HepG2 (cell line): ENCODE measurements at regions not wholly inside any gene's neighbourhood (a gene's known extent, or its start where the extent isn't known, plus 50 kb on each side); places are given as distances from the start of the nearest gene placed in this dataset.

Experiments used
- ATAC-seq: fragments of 200-7000 bp; cut with Tn5 transposase; 3 replicates; pipeline ENCODE4 v1.9.1; 2020; ENCODE audit warnings: mild to moderate bottlenecking, moderate library complexity
- BruUV-seq: library from RNA; stranded (reverse); fragments of 400-500 nt; replicated peaks from 2 replicates; lab custom pipeline; 2021; lab: Mats Ljungman, UMichigan
- CTCF ChIA-PET: fragments of 300-600 bp; formaldehyde crosslinking; extraction: SDS; loops from one replicate; lab custom pipeline; 2021; ENCODE audit warnings: low total read pairs, inconsistent platforms, low intra/inter-chr PET ratio; lab: Yijun Ruan, JAX
- POLR2A ChIA-PET: fragments of 350-600 bp; sonication (Branson Sonifier 250); formaldehyde crosslinking; loops from one replicate; lab custom pipeline; 2020; ENCODE audit warnings: antibody characterized with exemption, inconsistent platforms; lab: Yijun Ruan, JAX
- DNase-seq: peaks from one replicate; pipeline ENCODE4 v3.0.0-alpha.2; 2015; ENCODE audit warnings: low spot score
- FAIRE-seq: peaks from 3 replicates; lab custom pipeline; 2011; peaks lifted over from hg19 to GRCh38; lab: Jason Lieb, UNC
- H2AFZ ChIP-seq: one replicate; pipeline ENCODE4 v1.6.1; 2011; ENCODE audit warnings: low read length, inconsistent platforms
- H3K27ac ChIP-seq: fragments of 300-600 bp; 3 replicates; pipeline ENCODE4 v1.8.0; 2011; ENCODE audit warnings: mixed run types, mild to moderate bottlenecking, mixed read lengths, low read length, inconsistent platforms; ENCODE audit not compliant: insufficient read depth; ENCODE audit errors: extremely low read length
- H3K27me3 ChIP-seq, 2 experiments: fragments of 200-600 bp in 1 of 2; 2 replicates in 1 of 2; 3 replicates in 1 of 2; pipeline versions ENCODE4 v1.6.0 to v1.8.0; 2011; ENCODE audit warnings: low read length in 2 of 2, mild to moderate bottlenecking in 2 of 2, moderate library complexity in 2 of 2, inconsistent platforms in 1 of 2; ENCODE audit not compliant: insufficient read depth in 2 of 2, control insufficient read depth in 1 of 2
- H3K36me3 ChIP-seq, 2 experiments: fragments of 200-600 bp in 1 of 2; replicated peaks in 1 of 2; 2 replicates in 1 of 2; 3 replicates in 1 of 2; pipeline versions ENCODE4 v1.5.1 to v1.8.0; 2011; ENCODE audit warnings: low read length in 2 of 2, inconsistent platforms in 1 of 2; ENCODE audit not compliant: insufficient read depth in 2 of 2, control insufficient read depth in 1 of 2
- H3K4me1 ChIP-seq: 2 replicates; pipeline ENCODE4 v1.5.1; 2012; ENCODE audit warnings: low read length, inconsistent platforms; ENCODE audit not compliant: insufficient read depth
- H3K4me2 ChIP-seq: 2 replicates; pipeline ENCODE4 v1.6.0; 2011; ENCODE audit warnings: low read depth, low read length, inconsistent platforms
- H3K4me3 ChIP-seq, 3 experiments: fragments of 200-600 bp in 1 of 3; sonication (generic), shearing (Covaris generic) in 1 of 3; replicated peaks in 1 of 3; 2 replicates each; pipeline ENCODE4 v1.5.1; 2011 to 2016; ENCODE audit warnings: low read length in 3 of 3, inconsistent platforms in 2 of 3, low read depth in 2 of 3, mild to moderate bottlenecking in 2 of 3, control low read depth in 1 of 3, mixed read lengths in 1 of 3; ENCODE audit not compliant: insufficient read depth in 1 of 3
- H3K79me2 ChIP-seq: one replicate; pipeline ENCODE4 v1.6.1; 2011; ENCODE audit warnings: low read length, inconsistent platforms; ENCODE audit not compliant: insufficient read depth
- H3K9ac ChIP-seq: 2 replicates; pipeline ENCODE4 v1.6.0; 2011; ENCODE audit warnings: mild to moderate bottlenecking, low read depth, low read length, inconsistent platforms; ENCODE audit not compliant: insufficient read depth
- H3K9me3 ChIP-seq: 2 replicates; pipeline ENCODE4 v1.5.1; 2012; ENCODE audit warnings: mild to moderate bottlenecking, low read length
- H4K20me1 ChIP-seq: 2 replicates; pipeline ENCODE4 v1.6.0; 2011; ENCODE audit warnings: inconsistent platforms, mild to moderate bottlenecking, low read length, moderate library complexity; ENCODE audit not compliant: insufficient read depth
- AHDC1 ChIP-seq: sonication (generic); formaldehyde crosslinking; IDR thresholded peaks from 2 replicates; pipeline ENCODE4 v1.5.1; 2020; ENCODE audit warnings: mild to moderate bottlenecking, missing genetic modification reagents, borderline replicate concordance
- ATF4 ChIP-seq, 2 experiments: fragments of 450-650 bp in 1 of 2; sonication (generic) in 1 of 2; formaldehyde crosslinking; IDR thresholded peaks; 2 replicates each; pipeline versions ENCODE4 v1.5.0 to v1.8.0; 2020 to 2022; ENCODE audit warnings: mild to moderate bottlenecking in 1 of 2, missing genetic modification reagents in 1 of 2
- CEBPB ChIP-seq: IDR thresholded peaks from 2 replicates; pipeline ENCODE4 v1.6.1; 2011; ENCODE audit warnings: low read depth, low read length, improper control_type of control experiment, borderline replicate concordance
- ELF4 ChIP-seq: sonication (generic); formaldehyde crosslinking; IDR thresholded peaks from 2 replicates; pipeline ENCODE4 v1.5.0; 2020; ENCODE audit warnings: missing genetic modification reagents, mild to moderate bottlenecking, moderate library complexity, borderline replicate concordance
- EP300 ChIP-seq, 3 experiments: sonication (generic) in 1 of 3; formaldehyde crosslinking in 1 of 3; IDR thresholded peaks; 2 replicates each; pipeline versions ENCODE4 v1.5.1 to v1.6.1; 2011 to 2020; ENCODE audit warnings: low read depth in 2 of 3, low read length in 2 of 3, borderline replicate concordance in 1 of 3, improper control_type of control experiment in 1 of 3, mild to moderate bottlenecking in 1 of 3, missing genetic modification reagents in 1 of 3, moderate library complexity in 1 of 3
- FOXP4 ChIP-seq: sonication (generic); formaldehyde crosslinking; IDR thresholded peaks from 2 replicates; pipeline ENCODE4 v1.4.0; 2020; ENCODE audit warnings: missing genetic modification reagents
- PHF21A ChIP-seq: sonication (generic); formaldehyde crosslinking; IDR thresholded peaks from 2 replicates; pipeline ENCODE4 v1.5.0; 2020; ENCODE audit warnings: mild to moderate bottlenecking, missing genetic modification reagents
- SMAD3 ChIP-seq: sonication (generic); formaldehyde crosslinking; IDR thresholded peaks from 2 replicates; pipeline ENCODE4 v1.4.0; 2020; ENCODE audit warnings: missing genetic modification reagents
- SP140L ChIP-seq: sonication (generic); formaldehyde crosslinking; IDR thresholded peaks from 2 replicates; pipeline ENCODE4 v1.4.0; 2020; ENCODE audit warnings: missing genetic modification reagents, borderline replicate concordance
- ZC3H13 ChIP-seq: sonication (generic); formaldehyde crosslinking; IDR thresholded peaks from 2 replicates; pipeline ENCODE4 v1.8.1; 2023; ENCODE audit warnings: mild to moderate bottlenecking, missing genetic modification reagents, moderate library complexity
- WGBS: methylation state at CpG from one replicate; pipeline ENCODE4 v1.1.6; 2017; ENCODE audit warnings: low lambda C conversion rate; 5-methylcytosine and 5-hydroxymethylcytosine counted together
- in situ Hi-C: cut with HindIII; loops from 2 replicates; pipeline ENCODE4 v1.10.0; 2017; ENCODE audit warnings: low pct_unique_long_range_greater_than_20kb; ENCODE audit not compliant: extremely low pct_ligation_motif_present
- intact Hi-C: fragments of 100-400 bp; cut with micrococcal nuclease; formaldehyde crosslinking; loops from one replicate; pipeline ENCODE4 v1.10.0; 2022; ENCODE audit not compliant: unreplicated experiment
- TF ChIP-seq, protein P1 (sequence below): IDR thresholded peaks from 2 replicates; pipeline ENCODE4 v1.6.1; 2016; ENCODE audit warnings: low read depth, borderline replicate concordance

DNA sequence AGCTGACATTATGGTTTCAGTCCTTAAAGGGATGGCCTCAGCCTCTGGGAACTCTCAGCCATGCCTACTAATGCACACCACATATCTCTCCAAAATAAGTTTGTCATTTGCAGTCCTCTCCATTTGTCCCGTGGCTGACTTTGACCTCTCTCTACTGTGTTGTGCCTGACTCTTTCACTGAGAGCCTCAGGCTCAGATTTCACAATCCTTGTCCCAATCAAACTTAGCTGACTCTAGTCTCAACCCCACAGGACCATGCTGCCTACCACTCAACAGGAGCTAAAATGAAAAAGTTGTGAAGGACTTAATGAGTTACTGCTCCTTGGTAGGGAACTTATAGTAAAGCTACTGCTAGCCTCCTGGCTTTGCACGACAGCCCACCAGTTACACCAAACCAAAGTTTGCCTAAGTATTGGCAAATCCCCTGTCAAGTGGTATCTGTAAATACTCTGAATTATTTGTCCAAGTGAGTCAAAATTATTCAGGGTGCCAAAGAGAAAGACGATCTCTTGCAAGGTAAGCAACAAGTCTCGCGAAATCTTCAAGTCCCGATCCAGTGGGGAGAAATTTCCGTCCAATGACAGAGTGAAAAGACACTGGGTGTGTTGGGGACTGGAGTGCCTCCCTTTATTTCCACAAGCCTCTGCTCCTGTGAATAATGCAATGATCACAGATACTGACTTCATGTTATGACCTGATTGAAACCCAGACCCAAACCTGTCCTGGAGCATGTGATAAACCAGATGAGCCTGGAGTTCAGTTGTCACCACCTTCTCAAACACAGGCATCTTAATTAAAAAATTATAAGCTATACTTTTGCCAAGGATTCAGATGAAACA lies 124.4 kb upstream of the FOXQ1 start:
- in situ Hi-C loops, result no loop called here
- FAIRE-seq (peak; percentile 80), DNase-seq (peak; percentile 80), ATAC-seq (peak; percentile 83)
- WGBS, result 43% methylated on average over 7 of the region's 7 CpGs
- Histone ChIP-seq H3K4me2 (peak overlapping the region; percentile 18), H3K4me3 (no peak overlapping the region), H3K9ac (no peak overlapping the region), H3K36me3 (peaks cover 3 to 19% of the 10 kb centered on the region in 2 experiments; a peak in 4 of 5 replicates), H3K4me1 (peaks cover 51% of the 10 kb centered on the region), H3K27me3 (no peaks in the 10 kb centered on the region), H2AFZ (no peak overlapping the region), H3K79me2 (no peaks in the 10 kb centered on the region), H4K20me1 (no peaks in the 10 kb centered on the region), H3K9me3 (no peaks in the 10 kb centered on the region), H3K27ac (peak overlapping the region; percentile 30)
- ChIA-PET POLR2A (interaction anchor here (1.1 to 3.2 kb wide), 12 partner anchors 10 to 148 kb away, joined by 3 to 22 read pairs (median 8); partner anchors contain the start of gene FOXQ1), CTCF (no interaction called here)
- no TSS peak for BruUV-seq
- intact Hi-C loops, result no loop called here
- 0 out of 2 replicates have a peak, but pooled peaks have one; percentile 28 for TF ChIP-seq AHDC1 (CRISPR knock-in tag)
- TF ChIP-seq CEBPB, result peak; percentile 93
- TF ChIP-seq ELF4 (CRISPR knock-in tag), result no peak
- TF ChIP-seq FOXP4 (CRISPR knock-in tag), result peak; percentile 30; the same call in 1 of the 2 replicates
- TF ChIP-seq, protein P1, sequence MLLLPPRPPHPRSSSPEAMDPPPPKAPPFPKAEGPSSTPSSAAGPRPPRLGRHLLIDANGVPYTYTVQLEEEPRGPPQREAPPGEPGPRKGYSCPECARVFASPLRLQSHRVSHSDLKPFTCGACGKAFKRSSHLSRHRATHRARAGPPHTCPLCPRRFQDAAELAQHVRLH (CRISPR knock-in tag), result peak; percentile 54; the same call in 1 of the 2 replicates
- no peak for TF ChIP-seq SMAD3 (CRISPR knock-in tag)
- peak; percentile 54; the same call in 1 of the 2 replicates for TF ChIP-seq PHF21A (CRISPR knock-in tag)
- peak in 1 of 2 experiments; percentile 16; a peak in 1 of 4 replicates for TF ChIP-seq ATF4 (CRISPR knock-in tag; IDR thresholded peaks at IDR 0.05)
- 0 out of 2 replicates have a peak, but pooled peaks have one; percentile 65 for TF ChIP-seq SP140L (CRISPR knock-in tag)
- no peak for TF ChIP-seq ZC3H13 (CRISPR knock-in tag)
- peak; percentile 28 to 30; a peak in 2 of 4 replicates for TF ChIP-seq EP300 (IDR thresholded peaks at IDR 0.05; ENCODE audit: low read depth in 2 of 2, low read length in 2 of 2)
- TF ChIP-seq EP300 (CRISPR knock-in tag; IDR thresholded peaks at IDR 0.05; ENCODE audit: borderline replicate concordance), result no peak
